ENCODE measurements at regions not wholly inside any gene's neighbourhood (a gene's known extent, or its start where the extent isn't known, plus 50 kb on each side); places are given as distances from the start of the nearest gene placed in this dataset.

- TF ChIP-seq, protein P1, sequence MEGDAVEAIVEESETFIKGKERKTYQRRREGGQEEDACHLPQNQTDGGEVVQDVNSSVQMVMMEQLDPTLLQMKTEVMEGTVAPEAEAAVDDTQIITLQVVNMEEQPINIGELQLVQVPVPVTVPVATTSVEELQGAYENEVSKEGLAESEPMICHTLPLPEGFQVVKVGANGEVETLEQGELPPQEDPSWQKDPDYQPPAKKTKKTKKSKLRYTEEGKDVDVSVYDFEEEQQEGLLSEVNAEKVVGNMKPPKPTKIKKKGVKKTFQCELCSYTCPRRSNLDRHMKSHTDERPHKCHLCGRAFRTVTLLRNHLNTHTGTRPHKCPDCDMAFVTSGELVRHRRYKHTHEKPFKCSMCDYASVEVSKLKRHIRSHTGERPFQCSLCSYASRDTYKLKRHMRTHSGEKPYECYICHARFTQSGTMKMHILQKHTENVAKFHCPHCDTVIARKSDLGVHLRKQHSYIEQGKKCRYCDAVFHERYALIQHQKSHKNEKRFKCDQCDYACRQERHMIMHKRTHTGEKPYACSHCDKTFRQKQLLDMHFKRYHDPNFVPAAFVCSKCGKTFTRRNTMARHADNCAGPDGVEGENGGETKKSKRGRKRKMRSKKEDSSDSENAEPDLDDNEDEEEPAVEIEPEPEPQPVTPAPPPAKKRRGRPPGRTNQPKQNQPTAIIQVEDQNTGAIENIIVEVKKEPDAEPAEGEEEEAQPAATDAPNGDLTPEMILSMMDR (conservative IDR thresholded peaks at IDR 0.05 in 1 of 2, IDR thresholded peaks at IDR 0.05 in 1 of 2; ENCODE audit: extremely low read depth in 1 of 2, insufficient read depth in 1 of 2, low read depth in 1 of 2, low read length in 2 of 2), result no peak
- no peak for TF ChIP-seq EZH2 (IDR thresholded peaks at IDR 0.05; ENCODE audit: borderline replicate concordance, low read length)
Observed at GRCh38 chr13:22939157-22939556, 241.6 kb upstream of the SGCG start.

Data from mammary epithelial cell (primary cell).